GM18909 (cell line): ENCODE measurements at regions not wholly inside any gene's neighbourhood (a gene's known extent, or its start where the extent isn't known, plus 50 kb on each side); places are given as distances from the start of the nearest gene placed in this dataset.

Experiments
- ATAC-seq: cut with Tn5 transposase; IDR thresholded peaks from one replicate; pipeline ENCODE4 v1.9.1; 2021; ENCODE audit warnings: mild to moderate bottlenecking; ENCODE audit not compliant: unreplicated experiment, poor library complexity

GRCh38 chr20:4522310-4522709 lies 163.9 kb upstream of the PRNP start:
- no peak for ATAC-seq

- ATAC-seq = no peak
These were observed 164.9 kb upstream of the PRNP start for GRCh38 chr20:4521170-4521968.

- no peak for ATAC-seq
These were observed 166.7 kb upstream of the PRNP start for GRCh38 chr20:4519534-4519933.

- ATAC-seq = no peak
These were observed 169.4 kb upstream of the PRNP start for GRCh38 chr20:4516876-4517275.

GRCh38 chr20:4513720-4514119 lies 172.5 kb upstream of the PRNP start:
- no peak for ATAC-seq

DNA sequence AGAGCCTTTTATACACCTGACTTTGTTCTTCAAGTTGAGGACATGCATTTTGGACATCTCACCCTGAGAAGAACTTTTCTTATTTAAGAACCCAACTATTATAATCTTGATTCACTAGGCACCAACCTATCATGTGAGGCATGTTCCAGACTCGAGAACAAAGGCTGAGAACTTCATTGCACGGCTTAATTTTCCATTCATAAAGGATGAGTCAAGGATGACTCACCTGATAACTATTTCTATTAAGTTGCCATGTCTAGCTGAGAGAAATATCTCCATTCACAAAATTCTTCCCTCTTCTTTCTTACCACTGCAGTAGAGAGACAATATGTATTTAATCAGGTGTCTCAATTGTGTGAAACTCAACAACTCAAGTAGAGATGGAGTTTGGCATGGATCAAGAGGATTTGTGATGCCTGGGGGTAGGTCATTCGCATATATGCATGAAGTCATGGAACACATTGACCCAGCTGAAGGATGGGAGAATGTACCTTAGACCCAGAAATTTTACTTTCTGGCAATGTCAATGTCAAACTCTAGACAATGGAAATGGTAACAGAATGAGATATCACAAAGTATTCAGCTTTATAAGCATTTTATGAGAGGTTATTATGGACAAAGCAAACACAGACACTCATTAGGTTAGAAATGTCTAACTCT lies 173.2 kb upstream of the PRNP start:
- ATAC-seq = no peak

- ATAC-seq = no peak
These were observed 174.5 kb upstream of the PRNP start for GRCh38 chr20:4511776-4512175.

DNA sequence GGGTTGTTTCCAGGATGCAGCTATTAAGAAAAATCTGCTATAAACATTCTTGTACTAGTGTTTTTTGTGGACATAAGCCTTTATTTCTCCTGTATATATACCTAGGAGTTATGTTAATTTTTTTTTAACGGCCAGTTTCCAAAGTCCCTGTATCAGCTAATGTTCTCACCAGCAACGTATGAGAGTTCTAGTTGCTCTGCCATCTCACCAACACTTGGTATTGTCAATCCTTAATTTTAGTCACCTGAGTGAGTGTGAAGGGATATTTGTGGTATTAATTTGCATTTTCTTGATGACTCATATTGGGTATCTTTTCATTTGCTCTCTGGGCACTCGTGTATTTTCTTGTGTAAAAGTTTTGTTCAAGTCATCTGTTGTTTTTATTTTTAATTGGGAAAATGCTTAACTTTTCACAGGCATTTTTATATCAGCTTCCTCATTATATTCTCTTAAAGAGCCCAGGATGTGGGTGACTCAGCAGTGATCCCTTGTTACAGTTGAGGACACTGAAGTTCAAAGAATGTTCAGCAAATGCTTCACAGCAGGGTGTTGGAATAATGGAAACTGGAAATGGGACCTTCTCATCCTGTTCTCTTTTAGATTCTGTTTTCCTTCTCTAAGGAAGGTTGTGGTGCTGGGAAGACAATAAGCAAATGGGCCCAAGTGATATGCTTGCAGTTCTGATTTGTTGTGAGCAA lies 176.3 kb upstream of the PRNP start:
- no peak for ATAC-seq

DNA sequence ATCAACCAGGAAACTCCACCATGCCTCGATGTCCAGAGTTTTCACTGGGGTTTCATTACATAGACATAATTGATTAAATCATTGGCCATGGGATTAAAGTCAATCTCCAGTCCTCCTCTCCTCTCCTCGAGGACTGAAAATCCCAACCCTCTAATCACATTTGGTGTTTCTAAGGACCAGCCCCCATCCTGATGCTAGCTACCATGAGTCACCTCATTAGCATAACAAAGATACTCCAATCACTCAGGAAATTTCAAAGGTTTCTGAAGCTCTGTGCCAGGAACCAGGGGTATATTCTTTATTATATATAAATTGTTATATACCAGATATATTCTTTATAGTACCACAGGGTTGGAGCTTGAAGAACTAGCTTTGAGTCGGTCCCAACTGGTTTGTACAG lies 177.5 kb upstream of the PRNP start:
- no peak for ATAC-seq

- ATAC-seq = no peak
These were observed 179.0 kb upstream of the PRNP start for GRCh38 chr20:4507288-4507719.

DNA sequence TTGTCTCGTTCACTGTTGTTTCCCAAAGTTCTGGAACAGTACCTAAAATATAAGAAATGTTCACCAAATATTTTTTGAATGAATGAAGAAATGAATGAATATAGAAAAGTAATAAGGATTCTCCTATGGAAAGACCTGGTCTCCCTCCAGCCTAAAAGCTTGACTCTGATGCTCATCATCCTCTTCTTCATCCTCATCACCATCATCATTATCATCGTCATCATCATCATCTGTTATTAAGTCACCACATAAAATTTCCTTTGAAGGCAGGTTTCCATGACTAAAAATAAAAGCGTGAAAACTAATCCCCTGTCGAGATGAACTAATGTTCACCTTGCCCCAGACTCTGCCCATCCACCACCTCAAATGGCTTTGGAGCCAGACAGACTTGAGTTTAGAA lies 181.4 kb upstream of the PRNP start:
- ATAC-seq = no peak

DNA sequence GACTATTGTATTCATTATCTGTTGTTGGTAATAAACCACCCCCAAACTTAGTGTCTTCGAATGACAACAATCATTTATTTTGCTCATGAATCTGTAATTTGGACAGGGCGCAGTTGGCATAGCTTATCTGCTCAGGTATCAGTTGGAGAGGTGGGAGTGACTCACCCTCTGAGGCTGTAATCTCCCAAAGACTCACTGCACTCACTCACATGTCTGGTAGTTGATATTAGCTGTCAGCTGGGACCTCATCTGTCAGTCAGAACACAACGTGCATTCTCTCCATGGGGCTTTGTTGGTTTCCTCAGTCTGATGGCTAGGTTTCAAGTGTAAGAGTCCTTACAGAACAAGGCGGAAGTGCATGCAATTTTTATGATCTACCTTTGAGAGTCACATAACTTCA lies 183.5 kb upstream of the PRNP start:
- no peak for ATAC-seq

- no peak for ATAC-seq
These were observed 192.9 kb upstream of the PRNP start for GRCh38 chr20:4493386-4493785.

DNA sequence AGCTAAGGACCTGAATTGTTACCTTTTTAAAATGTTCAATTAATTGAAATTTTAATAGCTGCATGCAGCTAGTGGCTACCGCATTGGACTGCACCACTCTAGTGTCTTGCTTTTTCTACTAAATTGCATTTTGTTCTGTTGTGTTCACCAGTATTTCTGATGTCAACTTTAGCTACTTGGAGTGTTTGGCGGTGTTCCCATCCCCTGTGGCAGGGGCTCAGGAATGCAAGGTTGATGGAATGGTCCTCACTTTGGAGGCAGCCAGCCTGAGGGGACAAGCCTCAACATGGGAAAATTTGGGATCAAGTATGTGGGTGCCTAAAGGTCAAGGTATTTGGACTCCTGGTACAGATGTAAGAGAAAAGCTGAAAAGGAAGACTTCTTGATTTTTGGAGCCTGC lies 194.6 kb upstream of the PRNP start:
- no peak for ATAC-seq

- ATAC-seq = no peak
These were observed 195.5 kb upstream of the PRNP start for GRCh38 chr20:4490606-4491280.

GRCh38 chr20:4490045-4490444 lies 196.2 kb upstream of the PRNP start:
- no peak for ATAC-seq

DNA sequence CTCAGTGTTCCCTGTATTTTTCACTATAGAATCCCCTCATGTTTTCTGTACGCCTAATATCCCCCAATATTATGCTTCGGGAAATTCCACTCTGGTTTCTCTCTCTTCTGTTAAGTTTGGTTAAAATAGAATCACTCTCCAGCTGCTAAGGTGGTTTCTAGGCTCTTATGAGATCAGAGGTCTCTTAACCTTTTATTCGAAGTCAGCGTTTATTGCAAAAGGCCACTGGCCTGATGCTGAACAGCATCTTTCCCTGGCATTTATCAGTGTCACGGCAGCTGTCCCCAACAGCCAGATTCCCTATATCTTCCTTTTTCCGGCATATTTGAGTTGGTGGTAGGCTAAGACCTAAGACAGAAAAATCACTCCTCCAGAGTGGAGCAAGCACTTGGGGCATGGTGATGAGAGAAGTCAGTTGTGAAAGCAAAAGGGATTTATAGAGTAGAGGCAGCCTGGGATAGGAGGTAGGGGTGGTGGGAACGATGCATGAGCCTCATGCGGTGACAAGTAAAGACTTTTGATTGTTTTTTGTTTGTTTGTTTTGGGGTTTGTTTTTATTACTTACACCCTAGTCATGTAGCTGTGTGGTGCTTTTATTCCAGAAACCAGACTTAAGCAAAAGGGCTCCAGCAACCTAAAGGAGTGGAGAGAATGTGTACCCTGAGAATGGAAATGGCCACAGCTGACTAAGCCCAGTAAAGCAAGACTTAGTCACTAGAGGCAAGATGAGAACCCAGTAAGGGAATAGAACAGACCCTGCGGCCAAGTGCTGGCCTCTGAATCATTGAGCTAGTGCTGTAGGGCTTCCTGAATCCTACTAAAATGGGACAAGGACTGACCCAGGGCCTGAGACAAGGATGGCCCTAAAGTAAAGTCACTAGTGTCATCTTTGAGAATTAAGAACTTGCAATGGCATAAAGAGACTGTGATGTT lies 197.6 kb upstream of the PRNP start:
- no peak for ATAC-seq

DNA sequence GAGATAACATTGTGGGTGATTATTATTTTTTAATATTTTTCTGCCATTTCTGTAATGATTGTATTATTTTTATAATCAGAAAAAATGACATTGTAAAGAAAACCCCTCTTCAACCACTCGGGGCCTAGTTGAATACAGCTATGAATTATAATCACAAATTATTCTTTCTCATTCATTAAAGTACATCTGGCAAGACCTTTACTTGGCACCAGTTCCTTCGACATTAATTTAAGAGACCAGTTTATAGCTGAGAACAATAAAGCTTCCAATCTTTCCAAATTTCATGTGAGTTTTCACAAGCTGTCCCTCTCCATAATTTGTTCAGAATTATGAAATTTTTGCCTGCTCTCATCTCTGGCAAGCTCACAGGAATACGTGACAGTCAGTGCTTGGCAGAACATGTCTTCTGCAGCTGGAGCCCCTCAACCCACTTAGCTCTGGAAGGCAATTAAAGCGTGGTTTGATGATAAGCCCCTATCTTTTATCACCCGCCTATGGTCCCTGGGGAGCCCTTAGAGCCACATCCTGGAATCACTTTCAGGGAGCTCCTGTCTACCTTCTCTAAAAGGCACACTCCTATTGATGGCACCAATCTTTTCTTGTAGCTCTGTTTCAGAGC lies 201.8 kb upstream of the PRNP start:
- no peak for ATAC-seq

DNA sequence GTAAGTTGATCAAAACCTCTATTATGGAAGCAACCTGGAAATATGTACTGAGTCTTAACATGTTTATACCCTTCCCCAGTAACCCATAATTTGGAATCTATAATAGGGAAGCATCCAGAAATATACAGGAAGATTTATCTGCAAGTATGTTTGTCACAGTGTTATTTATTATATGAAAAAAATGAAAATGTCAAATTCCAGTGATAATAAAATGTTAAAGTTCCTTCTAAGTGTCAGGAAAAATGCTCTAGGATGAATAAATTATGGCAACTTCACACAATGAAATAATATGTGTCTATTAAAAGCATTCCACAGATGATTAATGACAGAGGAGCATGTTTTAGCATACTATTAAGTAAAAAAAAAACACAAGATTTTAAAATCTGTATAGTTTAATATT lies 202.3 kb upstream of the PRNP start:
- ATAC-seq = no peak
